NCI-H69 (cell line): ENCODE measurements at regions not wholly inside any gene's neighbourhood (a gene's known extent, or its start where the extent isn't known, plus 50 kb on each side); places are given as distances from the start of the nearest gene placed in this dataset.
"Not testable (repeated sequence)": the region's sequence is repeated elsewhere in the genome, so short reads cannot be mapped to it uniquely, and the experiment has no call there.

Experiments
- DNase-seq: peaks from one replicate; lab custom pipeline; 2025; lab: John Stamatoyannopoulos, UW

- DNase-seq, result not testable (repeated sequence)
Observed at GRCh38 chr6:3672339-3672738, 79.2 kb downstream of the PXDC1 start.

DNA sequence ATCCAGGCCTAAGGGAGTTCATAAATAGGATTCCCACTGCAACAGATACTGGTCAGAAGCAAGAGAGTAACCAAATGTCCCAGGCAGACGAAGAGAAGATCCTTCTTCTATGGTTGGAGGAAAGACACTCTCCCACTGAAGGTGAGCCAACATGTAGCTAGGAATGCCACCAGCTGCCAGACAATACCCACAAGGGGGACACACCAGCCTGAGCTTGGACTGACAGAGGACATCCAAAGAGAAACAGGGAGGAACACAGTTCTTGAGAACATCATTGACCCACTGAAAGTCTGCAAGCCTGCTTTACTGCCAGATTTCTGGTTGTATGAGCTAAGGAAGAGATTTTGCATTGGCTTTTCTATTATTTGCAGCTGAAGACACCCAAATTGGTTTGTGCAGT lies 80.1 kb downstream of the PXDC1 start:
- DNase-seq, result no peak

- DNase-seq, result no peak
Observed at GRCh38 chr6:3670356-3670755, 81.2 kb downstream of the PXDC1 start.

- peak; percentile 39 for DNase-seq
Observed at GRCh38 chr6:3669916-3670315, 81.6 kb downstream of the PXDC1 start.

DNA sequence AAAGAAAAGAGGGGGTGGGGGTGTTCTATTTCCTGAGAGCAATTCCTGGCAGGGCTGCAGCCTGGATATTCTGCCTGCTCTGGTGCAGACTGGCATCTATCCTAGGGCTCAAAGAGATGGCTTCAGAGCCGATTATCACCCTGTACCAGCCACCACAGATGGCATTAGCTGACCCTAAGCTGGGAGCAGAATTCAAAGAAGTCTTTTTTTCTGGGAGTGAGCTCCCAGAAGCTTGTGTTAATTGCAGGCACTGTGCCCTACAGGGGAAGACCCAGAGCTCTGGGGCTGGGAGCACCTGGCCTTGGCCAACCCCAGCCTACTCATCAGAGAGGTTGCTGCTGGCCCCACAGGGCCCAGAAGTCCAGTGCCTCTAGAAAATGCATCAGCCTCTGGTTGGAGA lies 85.9 kb downstream of the PXDC1 start:
- DNase-seq, result peak; percentile 31

- peak; percentile 78 for DNase-seq
Observed at GRCh38 chr6:3664625-3665041, 86.9 kb downstream of the PXDC1 start.

DNA sequence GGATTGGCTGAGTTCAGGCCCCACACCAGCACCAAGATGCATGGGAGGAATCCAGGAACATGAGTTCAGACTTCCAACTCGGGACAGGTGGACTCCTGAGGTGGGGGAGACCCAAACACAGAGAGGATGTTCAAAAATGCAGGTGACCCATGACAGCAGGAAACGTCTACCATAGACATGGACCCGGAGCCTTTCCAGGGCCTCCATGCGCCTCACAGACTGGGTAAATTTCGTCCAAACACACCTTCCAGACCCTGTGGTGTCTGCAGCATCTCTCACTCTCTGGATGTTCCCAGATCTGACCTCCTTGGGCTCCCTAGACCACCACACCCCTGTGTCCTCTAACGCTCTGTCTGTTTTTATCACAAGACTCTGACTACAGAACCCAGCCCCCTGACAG lies 87.7 kb downstream of the PXDC1 start:
- no peak for DNase-seq

- peak; percentile 23 for DNase-seq
Observed at GRCh38 chr6:3663081-3663480, 88.4 kb downstream of the PXDC1 start.

- no peak for DNase-seq
Observed at GRCh38 chr6:3661390-3661789, 90.1 kb downstream of the PXDC1 start.

DNA sequence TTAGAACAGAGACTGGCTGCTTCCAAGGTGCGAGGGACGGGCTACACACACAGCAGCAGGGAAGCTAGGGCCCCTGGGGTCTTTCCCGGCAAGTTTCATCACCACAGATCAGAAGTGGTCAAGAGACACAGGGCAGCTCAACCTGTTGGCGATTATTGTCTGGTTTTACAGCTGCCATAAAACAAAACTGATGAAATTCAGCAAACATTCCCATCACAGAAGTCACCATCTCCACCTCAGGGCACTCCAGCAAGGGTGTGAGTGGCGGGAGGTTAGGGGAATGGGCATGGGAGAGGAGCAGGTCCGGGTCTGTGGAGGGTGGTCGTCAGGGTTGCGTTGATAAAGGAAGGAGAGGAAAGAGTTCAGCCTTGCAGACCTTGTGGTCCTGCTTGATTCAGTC lies 91.0 kb downstream of the PXDC1 start:
- DNase-seq, result no peak

DNA sequence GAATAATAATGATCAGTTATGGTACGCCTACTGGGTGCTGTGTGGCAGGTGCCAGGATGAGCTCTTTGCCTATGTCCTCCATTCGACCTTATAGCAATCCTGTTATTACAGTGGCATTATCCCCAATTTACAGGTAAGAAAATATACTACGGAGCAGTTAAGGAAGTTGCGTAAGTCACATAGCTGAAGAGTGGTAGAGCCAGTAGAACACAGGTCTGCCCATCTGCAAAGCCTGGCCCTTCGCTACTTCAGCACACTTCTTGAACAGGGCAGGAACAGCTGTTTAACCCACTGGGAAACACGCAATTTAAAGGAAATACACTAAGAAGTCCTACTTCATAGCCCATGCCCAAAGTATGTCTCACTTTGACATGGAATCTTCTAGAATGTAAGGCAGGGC lies 91.8 kb downstream of the PXDC1 start:
- DNase-seq, result no peak

DNA sequence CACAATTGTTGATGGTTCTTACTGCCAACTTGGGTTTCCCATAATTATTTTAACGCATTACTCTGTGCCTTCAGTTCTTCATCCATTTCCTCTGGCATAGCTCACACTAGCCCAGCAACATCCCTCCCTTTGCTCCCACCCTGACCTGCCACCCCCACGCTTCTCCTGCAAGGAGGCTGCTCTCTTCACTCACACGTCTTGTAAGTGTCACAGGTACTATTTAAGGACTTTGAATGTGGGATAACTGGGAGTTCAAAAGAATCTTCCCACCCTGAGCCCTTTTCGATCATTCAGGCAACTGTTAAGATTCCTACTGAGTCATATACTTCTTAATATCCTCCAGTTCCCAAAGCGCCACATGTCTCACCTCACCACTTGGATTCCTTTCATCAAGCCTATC lies 95.4 kb downstream of the PXDC1 start:
- DNase-seq, result no peak

GRCh38 chr6:3654898-3655297 lies 96.6 kb downstream of the PXDC1 start:
- peak; percentile 5 for DNase-seq

DNA sequence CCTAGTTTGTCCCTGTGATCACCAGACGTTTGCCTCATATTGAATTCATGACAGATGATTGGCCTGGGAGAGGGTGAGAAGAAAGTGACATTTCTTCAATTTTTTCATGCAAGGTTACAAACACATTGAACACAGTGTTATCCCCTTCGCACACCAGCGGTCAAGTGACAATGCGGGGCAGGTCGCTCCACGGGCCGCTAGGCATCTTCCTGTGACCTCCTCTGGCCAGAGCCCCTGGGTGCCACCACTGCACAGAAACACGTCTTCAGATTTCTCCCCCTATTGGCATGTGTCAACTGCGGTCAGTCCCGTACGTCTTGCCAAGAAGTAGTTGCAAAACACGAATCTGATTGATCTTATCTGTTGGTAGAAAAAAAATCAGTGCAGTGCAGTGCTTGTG lies 97.1 kb downstream of the PXDC1 start:
- no peak for DNase-seq

DNA sequence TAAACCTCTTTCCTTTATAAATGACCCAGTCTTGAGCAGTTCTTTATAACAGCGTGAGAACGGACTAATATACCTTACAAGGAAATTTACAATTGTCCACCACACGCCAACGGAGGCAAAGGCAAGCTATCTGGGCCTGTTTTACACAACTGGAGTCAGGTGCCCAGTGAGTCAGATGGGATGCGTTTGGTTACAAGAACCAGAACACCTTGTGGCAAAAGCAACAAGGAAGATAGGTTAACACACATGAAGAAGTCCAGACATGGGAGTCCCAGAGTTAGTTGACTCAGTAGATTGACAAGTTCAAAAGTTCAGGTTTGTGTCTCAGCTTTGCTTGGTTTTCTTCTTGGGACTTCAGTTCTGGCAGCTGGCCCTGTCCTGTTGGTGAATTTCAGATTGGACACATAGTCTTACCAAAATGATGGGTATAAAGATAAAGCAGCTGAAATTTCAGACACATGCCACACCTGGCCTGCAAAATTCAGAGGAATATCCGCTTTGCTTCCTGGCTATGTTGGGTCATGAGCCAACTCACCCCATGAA lies 97.9 kb downstream of the PXDC1 start:
- no peak for DNase-seq

DNA sequence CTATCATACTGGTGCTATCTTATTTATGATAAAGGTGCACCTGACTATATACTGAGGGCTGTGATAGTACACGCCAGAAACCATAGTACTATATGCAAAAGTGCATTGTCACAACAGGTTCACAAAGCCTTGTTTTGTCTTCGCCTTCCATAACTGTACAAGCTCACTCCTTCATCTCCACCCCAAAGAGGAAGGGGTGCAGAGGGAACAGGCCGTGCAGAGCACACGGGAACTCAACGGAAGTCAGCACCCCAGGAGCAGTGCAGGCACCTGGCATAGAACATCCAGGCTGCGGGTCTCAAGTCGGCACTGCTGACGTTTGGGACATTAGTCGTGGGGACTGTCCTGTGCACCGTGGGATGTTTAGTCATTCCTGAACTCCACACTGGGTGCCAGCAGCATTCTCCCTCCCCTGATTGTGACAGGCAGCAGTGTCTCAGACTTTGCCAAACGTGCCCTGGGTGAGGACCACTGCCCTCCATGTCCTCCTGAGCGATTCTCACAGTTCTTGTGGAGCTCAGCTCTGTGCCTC lies 99.7 kb downstream of the PXDC1 start:
- no peak for DNase-seq

DNA sequence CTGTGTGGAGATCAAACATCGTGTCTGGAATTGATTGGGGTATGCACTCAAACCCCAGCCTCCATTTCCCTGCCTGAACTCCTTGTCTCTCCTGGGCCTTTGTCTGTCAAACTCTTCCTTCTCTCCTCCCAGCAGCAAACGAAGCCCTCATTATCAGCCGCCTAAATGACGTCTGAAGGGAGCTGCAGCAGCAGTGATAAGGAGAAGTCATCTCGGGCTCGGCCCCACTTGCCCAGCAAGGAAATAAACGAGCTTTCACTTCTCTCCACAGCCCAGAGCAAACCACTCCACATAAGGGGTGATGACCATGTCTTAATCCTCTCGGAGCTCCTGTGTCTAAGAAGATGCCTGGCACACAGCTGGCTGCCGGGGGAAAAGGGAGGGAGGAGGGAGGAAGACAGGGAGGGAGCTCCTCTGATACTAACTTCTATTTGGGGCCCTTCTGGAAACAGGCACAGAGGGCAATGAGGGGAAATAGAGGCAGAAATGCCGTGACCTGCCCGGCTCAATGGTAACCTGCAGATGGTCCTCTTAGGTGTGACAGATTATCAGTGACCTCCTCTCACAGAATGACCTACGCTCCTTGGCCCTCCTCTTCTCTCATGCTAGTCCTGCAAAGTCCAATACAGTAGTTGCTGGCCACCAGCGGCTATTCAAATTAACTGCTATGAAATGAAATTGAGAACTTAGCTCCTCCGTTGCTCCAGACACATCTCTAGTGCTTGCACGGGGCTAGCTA lies 100.4 kb downstream of the PXDC1 start:
- DNase-seq, result no peak

DNA sequence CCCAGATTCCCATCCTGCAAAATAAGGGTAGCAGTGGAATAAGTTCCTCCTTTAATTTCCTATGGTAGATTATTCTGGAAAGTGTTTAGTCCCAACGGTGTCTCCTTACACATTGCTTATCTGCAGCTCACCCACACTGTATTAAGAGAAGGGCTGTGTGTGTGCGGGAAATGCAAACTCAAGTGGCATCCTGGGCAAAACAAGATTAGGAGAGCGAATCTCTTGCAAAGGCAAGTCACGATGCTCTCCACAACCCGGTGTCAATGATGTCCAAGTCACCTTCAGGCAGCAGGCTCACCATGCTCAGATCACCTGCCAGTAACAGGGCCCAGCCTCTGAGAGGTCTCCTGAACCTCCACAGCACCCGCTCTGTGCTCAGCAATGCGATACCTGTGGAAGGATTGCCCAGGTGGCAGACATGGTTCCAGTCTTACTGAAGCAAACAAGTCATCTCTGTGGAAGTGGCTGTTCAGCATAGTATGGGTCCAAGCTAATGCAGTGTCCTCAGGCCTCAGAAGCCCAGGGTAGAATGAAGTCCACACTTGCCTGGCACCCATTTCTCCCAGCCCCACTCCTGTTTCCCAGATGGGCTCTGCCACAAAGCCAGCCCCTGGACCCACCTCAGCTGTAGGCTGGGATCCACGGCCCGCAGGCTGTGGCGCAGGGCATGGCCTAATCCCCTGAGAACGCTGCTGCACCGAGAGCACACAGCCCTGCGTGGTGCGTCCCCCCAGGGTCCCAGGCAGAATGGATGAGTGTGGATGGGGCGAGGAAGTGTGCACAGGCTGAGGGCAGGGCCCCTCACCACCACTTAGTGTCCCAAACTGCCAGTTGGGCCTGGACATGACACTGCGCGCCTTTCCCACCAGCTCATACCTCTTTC lies 101.2 kb downstream of the PXDC1 start:
- DNase-seq, result no peak

GRCh38 chr6:3648724-3649123 lies 102.8 kb downstream of the PXDC1 start:
- peak; percentile 7 for DNase-seq

DNA sequence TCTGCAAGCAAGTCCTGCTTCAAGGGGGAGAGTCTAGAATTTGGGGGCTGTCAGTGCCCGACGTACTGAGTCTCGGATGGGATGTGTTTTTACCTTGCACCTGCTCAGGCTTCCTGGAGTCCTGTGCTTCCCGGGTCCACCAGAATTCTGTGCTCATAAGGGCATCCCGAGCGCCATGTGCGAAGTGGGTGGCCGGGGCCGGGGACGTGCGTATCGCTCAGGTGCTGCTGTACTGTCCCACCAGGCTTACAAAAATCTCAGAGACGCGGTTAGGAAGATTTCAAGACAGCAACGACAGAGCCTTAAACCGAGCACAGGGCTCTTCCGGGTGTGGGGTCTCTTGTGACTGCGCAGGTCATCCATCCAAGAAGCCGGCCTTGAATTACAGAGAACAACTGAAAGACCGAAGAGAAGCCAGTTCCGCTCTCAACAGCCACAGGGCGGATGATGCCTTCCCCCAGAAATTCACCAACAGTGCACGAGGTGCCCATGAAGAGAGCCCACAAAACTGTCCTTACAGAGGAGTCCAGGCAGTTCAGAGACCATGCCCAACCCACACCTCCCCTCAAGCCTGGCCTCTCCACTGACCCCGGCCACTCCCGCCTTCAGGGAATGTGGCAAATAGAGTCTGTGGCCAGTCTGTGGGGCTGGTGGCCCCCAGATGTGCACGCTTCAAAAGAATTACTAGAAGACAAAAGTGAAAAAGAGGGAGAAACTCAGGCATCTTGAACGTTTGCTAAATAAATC lies 104.7 kb downstream of the PXDC1 start:
- DNase-seq, result no peak

- DNase-seq, result peak; percentile 46
Observed at GRCh38 chr6:3644739-3645012, 106.8 kb downstream of the PXDC1 start.
